SH-SY5Y (cell line): ENCODE measurements at regions not wholly inside any gene's neighbourhood (a gene's known extent, or its start where the extent isn't known, plus 50 kb on each side); places are given as distances from the start of the nearest gene placed in this dataset.

Experiments
- GATA2 ChIP-seq: IDR thresholded peaks from 2 replicates; pipeline ENCODE4 v1.6.1; 2011; ENCODE audit warnings: mild to moderate bottlenecking, low read depth, low read length
- GATA3 ChIP-seq: IDR thresholded peaks from 2 replicates; pipeline ENCODE4 v1.6.1; 2011; ENCODE audit warnings: low read depth, mild to moderate bottlenecking, low read length, moderate library complexity

DNA sequence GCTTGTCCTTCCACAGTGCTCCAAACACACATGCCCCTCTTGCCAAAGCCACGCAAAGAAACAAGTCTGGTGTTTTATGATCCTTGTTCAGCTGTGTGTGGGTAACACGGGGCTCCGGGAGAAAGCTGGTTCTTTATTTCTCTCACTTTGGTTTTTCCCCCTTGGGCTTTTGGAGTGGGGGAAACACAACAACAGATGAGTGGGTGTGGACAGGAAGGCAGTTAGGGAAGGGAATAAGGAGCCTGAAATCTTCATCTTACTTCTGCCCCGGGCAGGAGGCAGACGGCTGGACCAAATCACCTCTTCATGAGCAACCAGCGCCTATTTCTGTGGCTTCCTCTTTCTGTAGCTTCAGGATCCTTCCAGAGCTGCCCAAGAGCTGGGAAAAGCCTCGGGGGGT, 218.5 kb downstream of the PHETA1 start:
- no peak for TF ChIP-seq GATA3
- TF ChIP-seq GATA2 = no peak
